ENCODE measurements at regions not wholly inside any gene's neighbourhood (a gene's known extent, or its start where the extent isn't known, plus 50 kb on each side); places are given as distances from the start of the nearest gene placed in this dataset.

DNA sequence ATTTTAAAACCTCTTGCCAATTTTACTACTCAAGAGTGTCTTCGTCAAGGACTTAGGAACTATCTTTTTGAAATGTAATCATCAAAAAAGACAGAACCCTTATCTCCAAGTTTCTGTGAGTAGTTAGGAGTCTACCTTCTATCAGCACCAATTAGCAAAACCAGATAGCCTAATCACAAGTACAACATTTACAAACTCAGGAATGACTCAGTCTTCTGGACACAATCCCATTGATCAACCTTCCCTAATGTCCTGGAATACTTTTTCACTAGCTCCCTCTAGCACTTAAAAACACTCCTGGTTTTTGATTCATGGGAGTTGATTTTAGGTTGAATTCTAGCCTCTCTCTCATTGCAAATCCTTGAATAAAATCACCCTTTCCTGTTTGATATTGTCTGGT lies 680.7 kb downstream of the PRR16 start:
- Histone ChIP-seq H3K9me2 (ENCODE audit: insufficient read depth) (0 out of 2 replicates have a peak, but pooled peaks cover 4% of the 10 kb centered on the region), H3K9ac (ENCODE audit: low read length) (no peak overlapping the region), H3K4me1 (ENCODE audit: control insufficient read depth in 1 of 2, insufficient read depth in 2 of 2, low read length in 2 of 2) (0 out of 4 replicates have a peak, but pooled peaks cover 0 to 4% of the 10 kb centered on the region in 2 experiments), H3K79me2 (ENCODE audit: insufficient read depth, low read length) (no peaks in the 10 kb centered on the region), H3K36me3 (ENCODE audit: control insufficient read depth in 1 of 2, insufficient read depth in 2 of 2, low read length in 2 of 2) (no peaks in the 10 kb centered on the region), H2AFZ (ENCODE audit: low read depth, low read length, poor library complexity, severe bottlenecking) (peak overlapping the region; percentile 41), H3K4me3 (replicated peaks in 1 of 2; ENCODE audit: low read depth in 1 of 2, low read length in 2 of 2) (no peak overlapping the region), H4K20me1 (ENCODE audit: insufficient read depth) (no peaks in the 10 kb centered on the region), H3K9me3 (ENCODE audit: control insufficient read depth in 1 of 2, insufficient read depth in 1 of 2, low read depth in 1 of 2, low read length in 2 of 2) (no peaks in the 10 kb centered on the region), H3K27ac (ENCODE audit: low read depth, low read length) (no peak overlapping the region), H3K27me3 (ENCODE audit: insufficient read depth, low read length) (no peaks in the 10 kb centered on the region), H3K4me2 (ENCODE audit: low read length) (no peak overlapping the region)
- ChIA-PET POLR2A (no interaction called here), RAD21 (ENCODE audit: low non-redundant PET in 1 of 2, low total read pairs in 2 of 2, uncharacterized antibody in 2 of 2, unreplicated experiment in 2 of 2) (no interaction called here), CTCF (no interaction called here)
- TF ChIP-seq FOSL1 (IDR thresholded peaks at IDR 0.05; ENCODE audit: low read depth) (peak; percentile 7; the same call in 1 of the 2 replicates), RAD21 (IDR thresholded peaks at IDR 0.05; ENCODE audit: low read depth) (peak; percentile 29; the same call in 1 of the 2 replicates), SRF (IDR thresholded peaks at IDR 0.05; ENCODE audit: low read depth) (no peak), ZFX (IDR thresholded peaks at IDR 0.05) (no peak)
- TF ChIP-seq, protein P1, sequence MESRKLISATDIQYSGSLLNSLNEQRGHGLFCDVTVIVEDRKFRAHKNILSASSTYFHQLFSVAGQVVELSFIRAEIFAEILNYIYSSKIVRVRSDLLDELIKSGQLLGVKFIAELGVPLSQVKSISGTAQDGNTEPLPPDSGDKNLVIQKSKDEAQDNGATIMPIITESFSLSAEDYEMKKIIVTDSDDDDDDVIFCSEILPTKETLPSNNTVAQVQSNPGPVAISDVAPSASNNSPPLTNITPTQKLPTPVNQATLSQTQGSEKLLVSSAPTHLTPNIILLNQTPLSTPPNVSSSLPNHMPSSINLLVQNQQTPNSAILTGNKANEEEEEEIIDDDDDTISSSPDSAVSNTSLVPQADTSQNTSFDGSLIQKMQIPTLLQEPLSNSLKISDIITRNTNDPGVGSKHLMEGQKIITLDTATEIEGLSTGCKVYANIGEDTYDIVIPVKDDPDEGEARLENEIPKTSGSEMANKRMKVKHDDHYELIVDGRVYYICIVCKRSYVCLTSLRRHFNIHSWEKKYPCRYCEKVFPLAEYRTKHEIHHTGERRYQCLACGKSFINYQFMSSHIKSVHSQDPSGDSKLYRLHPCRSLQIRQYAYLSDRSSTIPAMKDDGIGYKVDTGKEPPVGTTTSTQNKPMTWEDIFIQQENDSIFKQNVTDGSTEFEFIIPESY (IDR thresholded peaks at IDR 0.05; ENCODE audit: extremely low read depth, insufficient replicate concordance, low read length), result no peak
- TF ChIP-seq, protein P2, sequence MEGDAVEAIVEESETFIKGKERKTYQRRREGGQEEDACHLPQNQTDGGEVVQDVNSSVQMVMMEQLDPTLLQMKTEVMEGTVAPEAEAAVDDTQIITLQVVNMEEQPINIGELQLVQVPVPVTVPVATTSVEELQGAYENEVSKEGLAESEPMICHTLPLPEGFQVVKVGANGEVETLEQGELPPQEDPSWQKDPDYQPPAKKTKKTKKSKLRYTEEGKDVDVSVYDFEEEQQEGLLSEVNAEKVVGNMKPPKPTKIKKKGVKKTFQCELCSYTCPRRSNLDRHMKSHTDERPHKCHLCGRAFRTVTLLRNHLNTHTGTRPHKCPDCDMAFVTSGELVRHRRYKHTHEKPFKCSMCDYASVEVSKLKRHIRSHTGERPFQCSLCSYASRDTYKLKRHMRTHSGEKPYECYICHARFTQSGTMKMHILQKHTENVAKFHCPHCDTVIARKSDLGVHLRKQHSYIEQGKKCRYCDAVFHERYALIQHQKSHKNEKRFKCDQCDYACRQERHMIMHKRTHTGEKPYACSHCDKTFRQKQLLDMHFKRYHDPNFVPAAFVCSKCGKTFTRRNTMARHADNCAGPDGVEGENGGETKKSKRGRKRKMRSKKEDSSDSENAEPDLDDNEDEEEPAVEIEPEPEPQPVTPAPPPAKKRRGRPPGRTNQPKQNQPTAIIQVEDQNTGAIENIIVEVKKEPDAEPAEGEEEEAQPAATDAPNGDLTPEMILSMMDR (IDR thresholded peaks at IDR 0.05 in 2 of 3, conservative IDR thresholded peaks at IDR 0.05 in 1 of 3; ENCODE audit: borderline replicate concordance in 1 of 3, insufficient read depth in 1 of 3, low read depth in 2 of 3, low read length in 2 of 3), result no peak
- no TSS peak for BruUV-seq (replicated peaks)
- ATAC-seq, result no peak
- no peak for DNase-seq (ENCODE audit: low read depth, low spot score)
- intact Hi-C loops (cut with micrococcal nuclease), result no loop called here

All from HCT116 (cell line).